ENCODE measurements at regions not wholly inside any gene's neighbourhood (a gene's known extent, or its start where the extent isn't known, plus 50 kb on each side); places are given as distances from the start of the nearest gene placed in this dataset.

GRCh38 chr3:8220291-8220690 is 281.3 kb upstream of the LMCD1 start:
- DNase-seq (ENCODE audit: low spot score): no peak
- no peak for TF ChIP-seq CTCF (IDR thresholded peaks at IDR 0.05; ENCODE audit: extremely low read depth, insufficient read depth, missing control alignments)
- in situ Hi-C loops (cut with MboI; ENCODE audit: low pct_unique_long_range_greater_than_20kb, low sequenced_read_pairs, unreplicated experiment): no loop called here

GRCh38 chr3:8223766-8224165 is 277.9 kb upstream of the LMCD1 start:
- in situ Hi-C loops (cut with MboI; ENCODE audit: low pct_unique_long_range_greater_than_20kb, low sequenced_read_pairs, unreplicated experiment): no loop called here
- DNase-seq (ENCODE audit: low spot score): no peak
- no peak for TF ChIP-seq CTCF (IDR thresholded peaks at IDR 0.05; ENCODE audit: extremely low read depth, insufficient read depth, missing control alignments)

GRCh38 chr3:8224941-8225340 is 276.7 kb upstream of the LMCD1 start:
- no peak for DNase-seq (ENCODE audit: low spot score)
- in situ Hi-C loops (cut with MboI; ENCODE audit: low pct_unique_long_range_greater_than_20kb, low sequenced_read_pairs, unreplicated experiment): no loop called here
- TF ChIP-seq CTCF (IDR thresholded peaks at IDR 0.05; ENCODE audit: extremely low read depth, insufficient read depth, missing control alignments): no peak

GRCh38 chr3:8233938-8234337 is 267.7 kb upstream of the LMCD1 start:
- no peak for DNase-seq (ENCODE audit: low spot score)
- no peak for TF ChIP-seq CTCF (IDR thresholded peaks at IDR 0.05; ENCODE audit: extremely low read depth, insufficient read depth, missing control alignments)
- in situ Hi-C loops (cut with MboI; ENCODE audit: low pct_unique_long_range_greater_than_20kb, low sequenced_read_pairs, unreplicated experiment): no loop called here

GRCh38 chr3:8236264-8236663 is 265.4 kb upstream of the LMCD1 start:
- in situ Hi-C loops (cut with MboI; ENCODE audit: low pct_unique_long_range_greater_than_20kb, low sequenced_read_pairs, unreplicated experiment): no loop called here
- DNase-seq (ENCODE audit: low spot score): no peak
- TF ChIP-seq CTCF (IDR thresholded peaks at IDR 0.05; ENCODE audit: extremely low read depth, insufficient read depth, missing control alignments): no peak

- in situ Hi-C loops (cut with MboI; ENCODE audit: low pct_unique_long_range_greater_than_20kb, low sequenced_read_pairs, unreplicated experiment): no loop called here
- no peak for TF ChIP-seq CTCF (IDR thresholded peaks at IDR 0.05; ENCODE audit: extremely low read depth, insufficient read depth, missing control alignments)
- DNase-seq (ENCODE audit: low spot score): no peak
Measured at GRCh38 chr3:8237893-8238292, 263.7 kb upstream of the LMCD1 start.

GRCh38 chr3:8238432-8238831 is 263.2 kb upstream of the LMCD1 start:
- no peak for TF ChIP-seq CTCF (IDR thresholded peaks at IDR 0.05; ENCODE audit: extremely low read depth, insufficient read depth, missing control alignments)
- DNase-seq (ENCODE audit: low spot score): no peak
- in situ Hi-C loops (cut with MboI; ENCODE audit: low pct_unique_long_range_greater_than_20kb, low sequenced_read_pairs, unreplicated experiment): no loop called here
